HAP-1 (cell line): ENCODE measurements at regions not wholly inside any gene's neighbourhood (a gene's known extent, or its start where the extent isn't known, plus 50 kb on each side); places are given as distances from the start of the nearest gene placed in this dataset.
"Not testable (repeated sequence)": the region's sequence is repeated elsewhere in the genome, so short reads cannot be mapped to it uniquely, and the experiment has no call there.

Experiments used
- DNase-seq, 2 experiments: peaks; one replicate each; pipeline ENCODE4 v3.0.0-alpha.2; 2016 to 2020; ENCODE audit warnings: low spot score in 2 of 2
- H3K27me3 ChIP-seq: fragments of 250-450 bp; sonication (Bioruptor Pico); 2 replicates; pipeline ENCODE4 v1.5.1; 2020; ENCODE audit warnings: low read depth, mild to moderate bottlenecking, moderate library complexity
- H3K36me3 ChIP-seq: fragments of 250-450 bp; sonication (Bioruptor Pico); replicated peaks from 2 replicates; pipeline ENCODE4 v1.5.1; 2020; ENCODE audit warnings: mild to moderate bottlenecking
- H3K4me1 ChIP-seq: fragments of 250-450 bp; sonication (Bioruptor Pico); 2 replicates; pipeline ENCODE4 v1.5.1; 2020; ENCODE audit warnings: mild to moderate bottlenecking
- H3K4me3 ChIP-seq: fragments of 250-450 bp; sonication (Bioruptor Pico); 2 replicates; pipeline ENCODE4 v1.5.1; 2020; ENCODE audit warnings: mild to moderate bottlenecking, moderate library complexity
- H3K9me3 ChIP-seq: fragments of 250-450 bp; sonication (Bioruptor Pico); 2 replicates; pipeline ENCODE4 v1.5.1; 2020; ENCODE audit warnings: mild to moderate bottlenecking, moderate library complexity
- in situ Hi-C: fragments of 300-500 bp; cut with MboI; formaldehyde crosslinking; loops from 3 replicates; pipeline ENCODE4 v1.14.3; 2020; ENCODE audit warnings: low sequenced_read_pairs, inconsistent platforms, mixed read lengths

- DNase-seq, result no peak
- no peaks in the 10 kb centered on the region for H3K4me1 ChIP-seq
- in situ Hi-C loops, result no loop called here
These were observed 593.8 kb upstream of the NRSN1 start for GRCh38 chr6:23532227-23532626.

GRCh38 chr6:23533311-23533710 is 592.7 kb upstream of the NRSN1 start:
- no peaks in the 10 kb centered on the region for H3K9me3 ChIP-seq
- DNase-seq, result no peak

More at GRCh38 chr6:23532227-23532626, 593.8 kb upstream of the NRSN1 start:
- H3K36me3 ChIP-seq, result no peaks in the 10 kb centered on the region
- H3K27me3 ChIP-seq, result peaks cover 3% of the 10 kb centered on the region; the same call in 1 of the 2 replicates
- no peaks in the 10 kb centered on the region for H3K9me3 ChIP-seq
- H3K4me3 ChIP-seq, result no peak overlapping the region

GRCh38 chr6:23533944-23534343 is 592.1 kb upstream of the NRSN1 start:
- DNase-seq, result no peak

More at GRCh38 chr6:23533311-23533710, 592.7 kb upstream of the NRSN1 start:
- H3K4me3 ChIP-seq, result no peak overlapping the region
- no peaks in the 10 kb centered on the region for H3K4me1 ChIP-seq
- no peaks in the 10 kb centered on the region for H3K36me3 ChIP-seq
- in situ Hi-C loops, result no loop called here
- peaks cover 3% of the 10 kb centered on the region; the same call in 1 of the 2 replicates for H3K27me3 ChIP-seq

GRCh38 chr6:23534351-23534750 is 591.7 kb upstream of the NRSN1 start:
- no peak for DNase-seq
- Histone ChIP-seq H3K4me1 (no peaks in the 10 kb centered on the region), H3K36me3 (no peaks in the 10 kb centered on the region), H3K9me3 (no peaks in the 10 kb centered on the region), H3K4me3 (no peak overlapping the region), H3K27me3 (peaks cover 3% of the 10 kb centered on the region; the same call in 1 of the 2 replicates)
- in situ Hi-C loops, result no loop called here

More at GRCh38 chr6:23533944-23534343, 592.1 kb upstream of the NRSN1 start:
- Histone ChIP-seq H3K36me3 (no peaks in the 10 kb centered on the region), H3K4me3 (no peak overlapping the region), H3K9me3 (no peaks in the 10 kb centered on the region), H3K4me1 (no peaks in the 10 kb centered on the region), H3K27me3 (peaks cover 3% of the 10 kb centered on the region; the same call in 1 of the 2 replicates)
- in situ Hi-C loops, result no loop called here

- Histone ChIP-seq H3K36me3 (no peaks in the 10 kb centered on the region), H3K4me3 (no peak overlapping the region), H3K9me3 (no peaks in the 10 kb centered on the region), H3K4me1 (no peaks in the 10 kb centered on the region), H3K27me3 (peaks cover 3% of the 10 kb centered on the region; the same call in 1 of the 2 replicates)
- DNase-seq, result no peak
- in situ Hi-C loops, result no loop called here
These were observed 590.9 kb upstream of the NRSN1 start for GRCh38 chr6:23535101-23535500.

- Histone ChIP-seq H3K27me3 (peaks cover 3% of the 10 kb centered on the region; the same call in 1 of the 2 replicates), H3K4me3 (no peak overlapping the region), H3K9me3 (no peaks in the 10 kb centered on the region), H3K36me3 (no peaks in the 10 kb centered on the region), H3K4me1 (no peaks in the 10 kb centered on the region)
- in situ Hi-C loops, result no loop called here
- DNase-seq, result no peak
These were observed 588.2 kb upstream of the NRSN1 start for GRCh38 chr6:23537828-23538227.

GRCh38 chr6:23547851-23548250 is 578.2 kb upstream of the NRSN1 start:
- Histone ChIP-seq H3K4me3 (no peak overlapping the region), H3K27me3 (no peaks in the 10 kb centered on the region), H3K36me3 (no peaks in the 10 kb centered on the region), H3K4me1 (no peaks in the 10 kb centered on the region), H3K9me3 (no peaks in the 10 kb centered on the region)
- in situ Hi-C loops, result no loop called here
- DNase-seq, result no peak

- in situ Hi-C loops, result not testable (repeated sequence)
These were observed 571.1 kb upstream of the NRSN1 start for GRCh38 chr6:23554953-23555352.

GRCh38 chr6:23559587-23560343 is 566.2 kb upstream of the NRSN1 start:
- no peaks in the 10 kb centered on the region for H3K4me1 ChIP-seq
- H3K4me3 ChIP-seq, result no peak overlapping the region
- H3K9me3 ChIP-seq, result no peaks in the 10 kb centered on the region
- DNase-seq, result no peak
- H3K36me3 ChIP-seq, result no peaks in the 10 kb centered on the region
- no peaks in the 10 kb centered on the region for H3K27me3 ChIP-seq
- in situ Hi-C loops, result no loop called here

More at GRCh38 chr6:23554953-23555352, 571.1 kb upstream of the NRSN1 start:
- H3K4me1 ChIP-seq, H3K27me3 ChIP-seq, H3K4me3 ChIP-seq, H3K36me3 ChIP-seq, H3K9me3 ChIP-seq, DNase-seq: not testable (repeated sequence)

GRCh38 chr6:23561732-23562131 is 564.3 kb upstream of the NRSN1 start:
- Histone ChIP-seq H3K9me3 (no peaks in the 10 kb centered on the region), H3K4me1 (no peaks in the 10 kb centered on the region), H3K4me3 (no peak overlapping the region), H3K27me3 (no peaks in the 10 kb centered on the region), H3K36me3 (no peaks in the 10 kb centered on the region)
- in situ Hi-C loops, result no loop called here
- no peak for DNase-seq

- no peaks in the 10 kb centered on the region for H3K36me3 ChIP-seq
- H3K9me3 ChIP-seq, result no peaks in the 10 kb centered on the region
- in situ Hi-C loops, result no loop called here
- no peak overlapping the region for H3K4me3 ChIP-seq
- DNase-seq, result no peak
- no peaks in the 10 kb centered on the region for H3K27me3 ChIP-seq
- no peaks in the 10 kb centered on the region for H3K4me1 ChIP-seq
These were observed 563.5 kb upstream of the NRSN1 start for GRCh38 chr6:23562554-23562953.

GRCh38 chr6:23563323-23563722 is 562.7 kb upstream of the NRSN1 start:
- Histone ChIP-seq H3K4me1 (no peaks in the 10 kb centered on the region), H3K9me3 (no peaks in the 10 kb centered on the region), H3K36me3 (no peaks in the 10 kb centered on the region), H3K27me3 (no peaks in the 10 kb centered on the region), H3K4me3 (no peak overlapping the region)
- in situ Hi-C loops, result no loop called here
- DNase-seq, result no peak

GRCh38 chr6:23566418-23566817 is 559.6 kb upstream of the NRSN1 start:
- no peaks in the 10 kb centered on the region for H3K4me1 ChIP-seq
- no peaks in the 10 kb centered on the region for H3K36me3 ChIP-seq
- H3K9me3 ChIP-seq, result no peaks in the 10 kb centered on the region
- in situ Hi-C loops, result no loop called here
- H3K27me3 ChIP-seq, result no peaks in the 10 kb centered on the region
- no peak overlapping the region for H3K4me3 ChIP-seq
- no peak for DNase-seq

GRCh38 chr6:23568292-23568691 is 557.7 kb upstream of the NRSN1 start:
- no peaks in the 10 kb centered on the region for H3K4me1 ChIP-seq
- H3K36me3 ChIP-seq, result no peaks in the 10 kb centered on the region
- H3K27me3 ChIP-seq, result no peaks in the 10 kb centered on the region
- no peak overlapping the region for H3K4me3 ChIP-seq
- DNase-seq, result no peak
- no peaks in the 10 kb centered on the region for H3K9me3 ChIP-seq
- in situ Hi-C loops, result no loop called here
